Nephron progenitor cell (in vitro differentiated cells): ENCODE measurements at regions not wholly inside any gene's neighbourhood (a gene's known extent, or its start where the extent isn't known, plus 50 kb on each side); places are given as distances from the start of the nearest gene placed in this dataset.

Experiments
- DNase-seq: peaks from one replicate; pipeline ENCODE4 v3.0.0; 2021
- H3K27ac Mint-ChIP-seq: 2 replicates; pipeline ENCODE4 v1.8.0; 2021; ENCODE audit warnings: mild to moderate bottlenecking, moderate library complexity, mixed read lengths
- H3K27me3 Mint-ChIP-seq: 2 replicates; pipeline ENCODE4 v1.8.0; 2021; ENCODE audit warnings: mild to moderate bottlenecking, low read depth, mixed read lengths; ENCODE audit not compliant: poor library complexity
- H3K36me3 Mint-ChIP-seq: 2 replicates; pipeline ENCODE4 v1.8.0; 2021; ENCODE audit warnings: low read depth, mixed read lengths
- H3K4me1 Mint-ChIP-seq: 2 replicates; pipeline ENCODE4 v1.8.0; 2021; ENCODE audit warnings: mixed read lengths
- H3K4me3 Mint-ChIP-seq: 2 replicates; pipeline ENCODE4 v1.8.0; 2021; ENCODE audit warnings: mild to moderate bottlenecking, moderate library complexity, mixed read lengths
- H3K9me3 Mint-ChIP-seq: 2 replicates; pipeline ENCODE4 v1.8.0; 2021; ENCODE audit warnings: mild to moderate bottlenecking, moderate library complexity, mixed read lengths
- TF ChIP-seq, protein P1 (sequence below): fragments of 200-600 bp; sonication (generic); IDR thresholded peaks from 2 replicates; pipeline ENCODE4 v1.5.0; 2021; ENCODE audit warnings: antibody characterized with exemption

DNA sequence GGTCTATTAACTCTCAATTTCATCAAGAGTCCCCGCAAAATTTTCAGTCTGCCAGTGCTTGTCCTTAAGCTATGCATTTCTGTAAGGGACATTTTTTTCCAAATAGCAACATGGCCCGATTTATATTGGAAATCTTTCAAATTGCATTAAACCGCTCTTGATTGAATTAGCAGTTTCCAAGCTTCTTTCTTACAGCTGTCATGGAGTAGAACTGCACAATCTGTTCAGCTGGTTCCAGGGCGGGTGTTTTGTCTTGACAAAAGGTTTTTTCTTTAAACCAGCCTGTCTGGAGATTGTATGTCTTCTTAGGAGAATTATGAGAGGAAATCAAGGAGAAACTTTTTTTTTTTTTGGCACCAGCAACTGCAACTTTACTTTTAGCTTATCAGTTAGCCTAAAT is 185.8 kb downstream of the ALG10B start:
- H3K4me3 Mint-ChIP-seq = no peak overlapping the region
- H3K4me1 Mint-ChIP-seq = no peaks in the 10 kb centered on the region
- H3K27ac Mint-ChIP-seq = no peak overlapping the region
- H3K36me3 Mint-ChIP-seq = peaks cover 5% of the 10 kb centered on the region
- H3K27me3 Mint-ChIP-seq = no peaks in the 10 kb centered on the region
- no peak for DNase-seq
- TF ChIP-seq, protein P1, sequence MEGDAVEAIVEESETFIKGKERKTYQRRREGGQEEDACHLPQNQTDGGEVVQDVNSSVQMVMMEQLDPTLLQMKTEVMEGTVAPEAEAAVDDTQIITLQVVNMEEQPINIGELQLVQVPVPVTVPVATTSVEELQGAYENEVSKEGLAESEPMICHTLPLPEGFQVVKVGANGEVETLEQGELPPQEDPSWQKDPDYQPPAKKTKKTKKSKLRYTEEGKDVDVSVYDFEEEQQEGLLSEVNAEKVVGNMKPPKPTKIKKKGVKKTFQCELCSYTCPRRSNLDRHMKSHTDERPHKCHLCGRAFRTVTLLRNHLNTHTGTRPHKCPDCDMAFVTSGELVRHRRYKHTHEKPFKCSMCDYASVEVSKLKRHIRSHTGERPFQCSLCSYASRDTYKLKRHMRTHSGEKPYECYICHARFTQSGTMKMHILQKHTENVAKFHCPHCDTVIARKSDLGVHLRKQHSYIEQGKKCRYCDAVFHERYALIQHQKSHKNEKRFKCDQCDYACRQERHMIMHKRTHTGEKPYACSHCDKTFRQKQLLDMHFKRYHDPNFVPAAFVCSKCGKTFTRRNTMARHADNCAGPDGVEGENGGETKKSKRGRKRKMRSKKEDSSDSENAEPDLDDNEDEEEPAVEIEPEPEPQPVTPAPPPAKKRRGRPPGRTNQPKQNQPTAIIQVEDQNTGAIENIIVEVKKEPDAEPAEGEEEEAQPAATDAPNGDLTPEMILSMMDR = no peak
- H3K9me3 Mint-ChIP-seq = peaks cover 15% of the 10 kb centered on the region

DNA sequence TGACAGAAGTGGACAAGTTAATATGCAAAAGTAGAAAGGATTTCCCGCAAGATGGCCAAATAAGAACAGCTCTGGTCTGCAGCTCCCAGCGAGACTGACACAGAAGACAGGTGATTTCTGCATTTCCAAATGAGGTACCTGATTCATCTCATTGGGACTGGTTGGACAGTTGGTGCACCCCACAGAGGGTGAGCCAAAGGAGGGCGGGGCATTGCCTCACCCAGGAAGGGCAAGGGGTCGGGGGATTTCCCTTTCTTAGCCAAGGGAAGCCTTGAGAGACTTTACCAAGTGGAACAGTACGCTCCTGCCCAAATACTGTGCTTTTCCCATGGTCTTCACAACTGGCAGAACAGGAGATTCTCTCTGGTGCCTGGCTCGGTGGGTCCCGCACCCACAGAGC is 191.3 kb downstream of the ALG10B start:
- peaks cover 8% of the 10 kb centered on the region for H3K36me3 Mint-ChIP-seq
- no peak for DNase-seq

DNA sequence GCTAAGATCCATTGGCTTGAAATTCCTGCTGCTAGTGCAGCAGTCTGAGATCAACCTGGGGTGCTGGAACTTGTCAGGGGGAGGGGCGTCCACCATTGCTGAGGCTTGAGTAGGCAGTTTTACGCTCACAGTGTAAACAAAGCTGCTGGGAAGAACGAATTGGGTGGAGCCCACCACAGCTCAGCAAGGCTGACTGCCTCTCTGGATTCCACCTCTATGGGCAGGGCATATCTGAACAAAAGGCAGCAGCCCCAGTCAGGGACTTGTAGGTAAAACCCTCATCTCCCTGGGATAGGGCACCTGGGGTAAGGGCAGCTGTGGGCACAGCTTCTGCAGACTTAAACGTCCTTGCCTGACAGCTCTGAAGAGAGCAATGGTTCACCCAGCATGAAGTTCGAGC is 191.7 kb downstream of the ALG10B start:
- peaks cover 35% of the 10 kb centered on the region for H3K9me3 Mint-ChIP-seq
- peak; percentile 28 for DNase-seq
- peaks cover 8% of the 10 kb centered on the region for H3K36me3 Mint-ChIP-seq
- TF ChIP-seq, protein P1 = no peak
- no peak overlapping the region for H3K27ac Mint-ChIP-seq
- no peaks in the 10 kb centered on the region for H3K27me3 Mint-ChIP-seq
- no peak overlapping the region for H3K4me3 Mint-ChIP-seq
- peaks cover 8% of the 10 kb centered on the region for H3K4me1 Mint-ChIP-seq

More for the DNA sequence above, 191.3 kb downstream of the ALG10B start:
- Mint-ChIP-seq H3K4me1 (peaks cover 8% of the 10 kb centered on the region), H3K27ac (no peak overlapping the region), H3K4me3 (no peak overlapping the region), H3K9me3 (peaks cover 31% of the 10 kb centered on the region), H3K27me3 (no peaks in the 10 kb centered on the region)
- TF ChIP-seq, protein P1 = no peak

DNA sequence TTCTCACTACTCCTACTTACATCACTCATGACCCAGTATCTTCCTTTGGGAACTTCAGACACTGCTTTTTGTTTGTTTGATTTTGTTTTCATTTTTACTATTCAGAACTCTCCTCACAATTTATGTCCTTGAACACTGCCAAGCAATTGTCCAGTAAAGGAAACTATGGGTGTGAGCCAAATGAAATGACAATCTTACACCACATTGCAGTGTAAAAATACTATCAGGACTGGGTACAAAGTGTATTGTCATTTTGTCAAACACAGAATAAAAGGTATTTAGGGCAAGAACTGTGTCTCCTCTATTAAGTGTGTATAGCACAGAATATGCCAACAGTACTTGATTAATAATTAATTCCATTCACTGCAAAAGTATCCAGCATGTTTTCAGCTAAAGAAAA is 199.3 kb downstream of the ALG10B start:
- Mint-ChIP-seq H3K4me3 (no peak overlapping the region), H3K4me1 (no peaks in the 10 kb centered on the region), H3K27ac (peak overlapping the region; percentile 72), H3K36me3 (peaks cover 7% of the 10 kb centered on the region), H3K27me3 (no peaks in the 10 kb centered on the region), H3K9me3 (peaks cover 22% of the 10 kb centered on the region)
- TF ChIP-seq, protein P1 = no peak
- no peak for DNase-seq

DNA sequence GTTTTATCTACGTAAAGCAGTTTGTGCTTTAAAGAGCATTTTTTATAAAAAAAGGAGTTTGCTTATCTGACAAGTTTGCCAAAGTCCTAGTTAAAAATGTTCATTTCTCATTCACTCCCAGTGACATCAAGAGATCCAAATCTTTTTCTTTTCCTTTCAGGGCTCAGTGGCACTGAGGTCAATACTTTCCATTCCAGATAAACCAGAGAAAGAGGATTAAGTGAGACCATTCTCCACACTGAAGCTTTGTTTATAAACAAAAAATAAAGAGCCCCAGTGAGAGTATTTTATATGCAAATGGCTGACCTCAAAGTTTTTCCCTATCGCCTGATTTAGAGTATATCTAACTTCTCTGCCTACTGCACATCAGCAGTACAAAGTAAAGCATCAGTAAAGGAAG is 199.8 kb downstream of the ALG10B start:
- H3K27me3 Mint-ChIP-seq = no peaks in the 10 kb centered on the region
- DNase-seq = no peak
- no peak overlapping the region for H3K4me3 Mint-ChIP-seq
- no peaks in the 10 kb centered on the region for H3K4me1 Mint-ChIP-seq
- H3K9me3 Mint-ChIP-seq = peaks cover 17% of the 10 kb centered on the region
- TF ChIP-seq, protein P1 = no peak
- H3K36me3 Mint-ChIP-seq = peaks cover 2% of the 10 kb centered on the region
- no peak overlapping the region for H3K27ac Mint-ChIP-seq

DNA sequence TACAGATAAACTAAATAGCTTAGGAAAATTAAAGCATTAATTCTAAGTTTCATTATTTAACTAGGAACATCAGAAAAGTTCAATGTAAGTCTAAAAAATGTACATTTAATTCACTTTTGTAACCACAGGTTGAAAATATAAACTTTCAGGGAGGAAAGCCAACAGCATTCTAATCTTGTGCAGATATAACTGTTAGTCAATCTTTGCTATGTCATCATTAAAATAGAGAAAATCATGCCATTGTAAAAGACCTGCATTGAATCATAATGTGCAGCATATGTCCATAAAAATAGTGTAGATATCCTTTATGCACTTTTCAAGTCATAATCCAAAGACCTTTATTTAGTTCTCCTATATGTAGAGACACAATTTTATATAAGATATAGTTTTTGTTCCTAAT is 207.3 kb downstream of the ALG10B start:
- H3K4me1 Mint-ChIP-seq = no peaks in the 10 kb centered on the region
- no peak overlapping the region for H3K27ac Mint-ChIP-seq
- H3K9me3 Mint-ChIP-seq = no peaks in the 10 kb centered on the region
- no peaks in the 10 kb centered on the region for H3K27me3 Mint-ChIP-seq
- TF ChIP-seq, protein P1 = no peak
- H3K4me3 Mint-ChIP-seq = no peak overlapping the region
- no peaks in the 10 kb centered on the region for H3K36me3 Mint-ChIP-seq
- no peak for DNase-seq
